H1 (cell line): ENCODE measurements at regions not wholly inside any gene's neighbourhood (a gene's known extent, or its start where the extent isn't known, plus 50 kb on each side); places are given as distances from the start of the nearest gene placed in this dataset.

Experiments used
- CTCF ChIA-PET: fragments of 300-600 bp; sonication (Branson Sonifier 250); formaldehyde crosslinking; loops from one replicate; lab custom pipeline; 2021; ENCODE audit not compliant: partially characterized antibody; lab: Charles Lee
- POLR2A ChIA-PET: fragments of 300-600 bp; sonication (Branson Sonifier 250); formaldehyde crosslinking; loops from one replicate; lab custom pipeline; 2021; ENCODE audit warnings: inconsistent platforms; ENCODE audit not compliant: partially characterized antibody; lab: Charles Lee
- DNase-seq, 2 experiments: peaks; one replicate each; pipeline versions ENCODE4 v3.0.0 to v3.0.0-alpha.2; 2010 to 2022; ENCODE audit warnings: low spot score in 2 of 2, low read depth in 1 of 2, mixed read lengths in 1 of 2
- FAIRE-seq: peaks from 2 replicates; lab custom pipeline; 2011; peaks lifted over from hg19 to GRCh38; lab: Jason Lieb, UNC
- H2AFZ ChIP-seq: 2 replicates; pipeline ENCODE4 v1.8.1; 2012; ENCODE audit warnings: low read length, inconsistent platforms
- H2AK5ac ChIP-seq: 2 replicates; pipeline ENCODE4 v1.6.1; 2013; ENCODE audit warnings: low read depth, low read length
- H2BK120ac ChIP-seq: replicated peaks from 2 replicates; pipeline ENCODE3; 2013; ENCODE audit warnings: low read depth, low read length, inconsistent platforms
- H2BK12ac ChIP-seq: 2 replicates; pipeline ENCODE4 v1.6.1; 2013; ENCODE audit warnings: low read depth, low read length
- H2BK15ac ChIP-seq: 2 replicates; pipeline ENCODE4 v1.6.1; 2013; ENCODE audit warnings: low read length
- H2BK20ac ChIP-seq: 2 replicates; pipeline ENCODE4 v1.6.1; 2013; ENCODE audit warnings: low read length
- H2BK5ac ChIP-seq: 2 replicates; pipeline ENCODE4 v1.6.1; 2013; ENCODE audit warnings: low read depth, low read length
- H3K14ac ChIP-seq: 2 replicates; pipeline ENCODE4 v1.6.1; 2013; ENCODE audit warnings: inconsistent platforms; ENCODE audit not compliant: insufficient read length
- H3K18ac ChIP-seq: 2 replicates; pipeline ENCODE4 v1.6.1; 2013; ENCODE audit warnings: low read length; ENCODE audit errors: extremely low read depth
- H3K23ac ChIP-seq: 2 replicates; pipeline ENCODE4 v1.6.1; 2013; ENCODE audit warnings: inconsistent platforms; ENCODE audit not compliant: insufficient read length
- H3K23me2 ChIP-seq: 2 replicates; pipeline ENCODE4 v1.6.1; 2013; ENCODE audit warnings: low read depth, low read length
- H3K27ac ChIP-seq: 2 replicates; pipeline ENCODE4 v1.6.1; 2011; ENCODE audit warnings: low read depth, low read length, inconsistent platforms
- H3K27me3 ChIP-seq, 4 experiments: replicated peaks in 1 of 4; 1 replicate in 1 of 4; 2 replicates in 3 of 4; pipeline versions ENCODE4 v1.6.1 to v1.8.1; 2011 to 2013; ENCODE audit warnings: low read length in 3 of 4, mild to moderate bottlenecking in 3 of 4, inconsistent platforms in 2 of 4, mixed read lengths in 2 of 4, moderate library complexity in 1 of 4; ENCODE audit not compliant: control insufficient read depth in 3 of 4, insufficient read depth in 3 of 4; ENCODE audit errors: extremely low read depth in 1 of 4
- H3K36me3 ChIP-seq, 4 experiments: 2 replicates each; pipeline versions ENCODE4 v1.6.1 to v1.8.1; 2011 to 2013; ENCODE audit warnings: mild to moderate bottlenecking in 4 of 4, low read length in 3 of 4, moderate library complexity in 2 of 4, control low read depth in 1 of 4, inconsistent platforms in 1 of 4; ENCODE audit not compliant: insufficient read depth in 4 of 4, control insufficient read depth in 2 of 4
- H3K4ac ChIP-seq: replicated peaks from 2 replicates; pipeline ENCODE3; 2013; ENCODE audit warnings: low read length, low read depth, mixed read lengths, inconsistent platforms; ENCODE audit not compliant: insufficient read length
- H3K4me1 ChIP-seq, 4 experiments: replicated peaks in 1 of 4; 1 replicate in 1 of 4; 2 replicates in 3 of 4; pipeline versions ENCODE4 v1.6.1 to v1.8.1; 2011 to 2013; ENCODE audit warnings: low read length in 3 of 4, inconsistent platforms in 2 of 4, mixed read lengths in 1 of 4; ENCODE audit not compliant: insufficient read depth in 4 of 4, control insufficient read depth in 3 of 4
- H3K4me2 ChIP-seq, 2 experiments: 2 replicates each; pipeline versions ENCODE4 v1.6.1 to v1.8.1; 2011 to 2013; ENCODE audit warnings: low read depth in 2 of 2, low read length in 2 of 2, control low read depth in 1 of 2, inconsistent platforms in 1 of 2, mild to moderate bottlenecking in 1 of 2; ENCODE audit not compliant: insufficient read depth in 1 of 2
- H3K4me3 ChIP-seq, 4 experiments: fragments of 200-600, 300-600 bp in 1 of 4; sonication (generic), shearing (Covaris generic), sonication (Bioruptor Twin) in 1 of 4; 2 replicates each; pipeline versions ENCODE4 v1.5.1 to v1.8.1; 2011 to 2016; ENCODE audit warnings: low read length in 4 of 4, low read depth in 3 of 4, control low read depth in 2 of 4, inconsistent platforms in 2 of 4, mild to moderate bottlenecking in 2 of 4, mixed read lengths in 1 of 4, moderate library complexity in 1 of 4; ENCODE audit not compliant: insufficient read depth in 2 of 4; ENCODE audit errors: extremely low read depth in 1 of 4
- H3K56ac ChIP-seq: replicated peaks from 2 replicates; pipeline ENCODE3; 2013; ENCODE audit warnings: low read depth, mild to moderate bottlenecking, mixed read lengths, low read length, inconsistent platforms; ENCODE audit not compliant: insufficient read length
- H3K79me1 ChIP-seq: 2 replicates; pipeline ENCODE4 v1.6.1; 2013; ENCODE audit warnings: low read depth, low read length, control low read depth
- H3K79me2 ChIP-seq, 2 experiments: 2 replicates each; pipeline versions ENCODE4 v1.6.1 to v1.8.1; 2012 to 2013; ENCODE audit warnings: low read length in 2 of 2, mild to moderate bottlenecking in 2 of 2, inconsistent platforms in 1 of 2; ENCODE audit not compliant: insufficient read depth in 2 of 2, control insufficient read depth in 1 of 2
- H3K9ac ChIP-seq, 4 experiments: replicated peaks in 1 of 4; 1 replicate in 1 of 4; 2 replicates in 3 of 4; pipeline versions ENCODE4 v1.6.1 to v1.8.1; 2011 to 2013; ENCODE audit warnings: low read depth in 3 of 4, low read length in 3 of 4, control low read depth in 2 of 4, mild to moderate bottlenecking in 2 of 4, moderate library complexity in 2 of 4, inconsistent platforms in 1 of 4; ENCODE audit errors: extremely low read depth in 1 of 4
- H3K9me3 ChIP-seq, 2 experiments: 2 replicates each; pipeline versions ENCODE4 v1.6.1 to v1.8.1; 2012 to 2013; ENCODE audit warnings: mild to moderate bottlenecking in 2 of 2, moderate library complexity in 2 of 2, control low read depth in 1 of 2, inconsistent platforms in 1 of 2, low read depth in 1 of 2, low read length in 1 of 2, mixed read lengths in 1 of 2; ENCODE audit not compliant: insufficient read depth in 2 of 2
- H4K20me1 ChIP-seq, 2 experiments: replicated peaks in 1 of 2; 2 replicates each; pipeline versions ENCODE3 to v1.8.1; 2011 to 2013; ENCODE audit warnings: inconsistent platforms in 2 of 2, low read length in 2 of 2, mild to moderate bottlenecking in 1 of 2; ENCODE audit not compliant: insufficient read depth in 2 of 2, control insufficient read depth in 1 of 2
- H4K5ac ChIP-seq: 2 replicates; pipeline ENCODE4 v1.6.1; 2013; ENCODE audit warnings: low read length, low read depth, mixed read lengths, inconsistent platforms; ENCODE audit not compliant: insufficient read length
- H4K8ac ChIP-seq: 2 replicates; pipeline ENCODE4 v1.8.0; 2013; ENCODE audit warnings: mild to moderate bottlenecking, moderate library complexity, low read length, inconsistent platforms; ENCODE audit not compliant: insufficient read depth; ENCODE audit errors: extremely low read depth
- H4K91ac ChIP-seq: replicated peaks from 2 replicates; pipeline ENCODE3; 2013; ENCODE audit warnings: low read length, mixed read lengths, inconsistent platforms; ENCODE audit not compliant: insufficient read length
- CEBPB ChIP-seq: IDR thresholded peaks from 2 replicates; pipeline ENCODE4 v1.6.1; 2012; ENCODE audit warnings: low read depth, low read length
- JUND ChIP-seq: IDR thresholded peaks from 2 replicates; pipeline ENCODE4 v1.6.1; 2011; ENCODE audit warnings: mild to moderate bottlenecking, improper control_type of control experiment, low read length
- WGBS, 2 experiments: shearing (Covaris generic) in 1 of 2; methylation state at CpG; one replicate each; pipeline versions ENCODE4 v1.1.6 to v1.1.7; 2013 to 2015; ENCODE audit warnings: low lambda C conversion rate in 2 of 2, mixed read lengths in 2 of 2, inconsistent platforms in 1 of 2, low coverage in 1 of 2, missing lambda C conversion rate in 1 of 2; ENCODE audit not compliant: insufficient replicate concordance in 2 of 2, insufficient coverage in 1 of 2, insufficient read length in 1 of 2; ENCODE audit errors: extremely low coverage in 1 of 2, missing lambda C conversion rate in 1 of 2; 5-methylcytosine and 5-hydroxymethylcytosine counted together

DNA sequence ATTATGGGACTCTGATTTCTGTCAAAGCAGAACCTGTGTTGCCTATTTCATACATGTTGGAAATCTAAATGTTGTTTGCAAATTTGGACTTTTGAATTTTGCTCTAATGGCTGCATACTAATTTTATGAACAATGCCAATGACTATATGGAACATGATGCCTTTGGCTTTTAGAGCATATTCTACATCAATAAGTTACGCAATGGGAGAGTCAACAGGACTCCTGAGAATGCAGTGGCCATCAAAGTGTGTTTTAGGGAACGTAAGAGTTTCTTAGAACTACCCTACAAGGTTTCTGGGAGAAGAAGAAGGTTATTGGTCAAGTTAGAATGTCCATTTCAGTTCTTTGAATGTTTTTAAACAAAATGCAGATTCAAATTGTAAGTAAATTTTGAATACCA lies 76.1 kb downstream of the SLIT2 start:
- Histone ChIP-seq H2BK15ac (no peak overlapping the region), H4K8ac (no peak overlapping the region), H3K18ac (no peak overlapping the region), H3K56ac (no peak overlapping the region), H3K27ac (no peak overlapping the region), H3K9ac (no peak overlapping the region), H2AK5ac (no peak overlapping the region), H3K79me2 (no peaks in the 10 kb centered on the region), H4K5ac (no peak overlapping the region), H3K9me3 (no peaks in the 10 kb centered on the region), H3K4me3 (no peak overlapping the region), H3K4me1 (peaks cover 0 to under 1% (median 0%) of the 10 kb centered on the region in 4 experiments; a peak in 1 of 7 replicates), H3K14ac (no peak overlapping the region), H4K20me1 (no peaks in the 10 kb centered on the region), H2BK20ac (no peak overlapping the region), H2BK120ac (no peak overlapping the region), H4K91ac (no peak overlapping the region), H3K23ac (no peak overlapping the region), H2BK12ac (no peak overlapping the region), H2AFZ (no peak overlapping the region), H3K36me3 (no peaks in the 10 kb centered on the region), H2BK5ac (no peak overlapping the region), H3K27me3 (no peaks in the 10 kb centered on the region), H3K23me2 (no peaks in the 10 kb centered on the region), H3K4me2 (no peak overlapping the region), H3K4ac (no peak overlapping the region), H3K79me1 (no peaks in the 10 kb centered on the region)
- DNase-seq (no peak), FAIRE-seq (no peak)
- ChIA-PET CTCF (no interaction called here), POLR2A (interaction anchor here (1.1 kb wide), 1 partner anchor 76 kb away, joined by 3 read pairs; the partner anchor contains the start of gene SLIT2)
- peak; percentile 78; the same call in 1 of the 2 replicates for TF ChIP-seq CEBPB
- no peak for TF ChIP-seq JUND
- WGBS, 2 experiments, result 84% methylated on average over 2 of the region's 2 CpGs; no CpG with 5 or more reads in 1 of the 2 experiments
